Loucy (cell line): ENCODE measurements at regions not wholly inside any gene's neighbourhood (a gene's known extent, or its start where the extent isn't known, plus 50 kb on each side); places are given as distances from the start of the nearest gene placed in this dataset.

ENCODE experiments used
- CTCF ChIP-seq: fragments of 200-600 bp; sonication (generic); conservative IDR thresholded peaks from 2 replicates; pipeline ENCODE4 v1.5.1; 2014; ENCODE audit warnings: mild to moderate bottlenecking, antibody characterized with exemption, low read length
- EZH2phosphoT487 ChIP-seq: fragments of 200-600 bp; IDR thresholded peaks from 2 replicates; pipeline ENCODE4 v1.6.1; 2018; ENCODE audit warnings: antibody characterized with exemption, mild to moderate bottlenecking, moderate library complexity, borderline replicate concordance

GRCh38 chr18:78926243-78926615 is 53.4 kb upstream of the SALL3 start:
- TF ChIP-seq CTCF (no peak), EZH2phosphoT487 (no peak)
